Heart left ventricle (tissue), 16 donors: ENCODE measurements at regions not wholly inside any gene's neighbourhood (a gene's known extent, or its start where the extent isn't known, plus 50 kb on each side); places are given as distances from the start of the nearest gene placed in this dataset.

Experiments used
- ATAC-seq, 4 donors: fragments of 200-7000 bp; cut with Tn5 transposase; one replicate each; pipeline ENCODE4 v1.9.1; 2020 to 2022; ENCODE audit warnings: moderate library complexity in 4 of 4, mild to moderate bottlenecking in 3 of 4, moderate number of reproducible peaks in 1 of 4
- DNase-seq, 5 donors: peaks; one replicate each; pipeline ENCODE4 v3.0.0-alpha.2; 2020
- H3K27ac ChIP-seq, 12 donors: fragments of 200-600 bp; sonication (generic) in 4 of 12; one replicate each; pipeline versions ENCODE4 v1.5.0 to v1.8.0; 2016 to 2022; ENCODE audit warnings: mild to moderate bottlenecking in 2 of 12
- H3K27me3 ChIP-seq, 9 donors: fragments of 200-600 bp; sonication (generic) in 2 of 9; one replicate each; pipeline versions ENCODE4 v1.5.1 to v1.8.0; 2016 to 2022; ENCODE audit warnings: mild to moderate bottlenecking in 3 of 9
- H3K36me3 ChIP-seq, 9 donors: fragments of 200-600 bp; sonication (generic) in 2 of 9; one replicate each; pipeline versions ENCODE4 v1.5.0 to v1.8.0; 2018 to 2022; ENCODE audit warnings: mild to moderate bottlenecking in 2 of 9
- H3K4me1 ChIP-seq, 12 donors: fragments of 200-600 bp; sonication (generic) in 4 of 12; one replicate each; pipeline versions ENCODE4 v1.5.0 to v1.8.0; 2016 to 2022; ENCODE audit warnings: mild to moderate bottlenecking in 3 of 12
- H3K4me3 ChIP-seq, 12 donors: fragments of 200-600 bp; sonication (generic) in 4 of 12; one replicate each; pipeline versions ENCODE4 v1.5.0 to v1.8.0; 2017 to 2022; ENCODE audit warnings: mild to moderate bottlenecking in 9 of 12, moderate library complexity in 4 of 12
- H3K9me3 ChIP-seq, 12 donors: fragments of 200-600 bp; sonication (generic) in 4 of 12; one replicate each; pipeline versions ENCODE4 v1.5.0 to v1.8.0; 2016 to 2022; ENCODE audit warnings: mild to moderate bottlenecking in 1 of 12
- POLR2A ChIP-seq, 2 donors: fragments of 450-650 bp; IDR thresholded peaks; one replicate each; pipeline ENCODE4 v1.6.1; 2017; ENCODE audit warnings: antibody characterized with exemption in 2 of 2, mild to moderate bottlenecking in 2 of 2, moderate library complexity in 2 of 2
- WGBS, 4 donors: extraction: QIAGEN DNeasy Blood & Tissue Kit in 2 of 4; methylation state at CpG; one replicate each; pipeline versions ENCODE4 v1.1.5 to v1.1.7; 2013 to 2018; 5-methylcytosine and 5-hydroxymethylcytosine counted together
- intact Hi-C, 10 donors: fragments of 100-400 bp; cut with DNase I; formaldehyde crosslinking; loops; one replicate each; pipeline versions ENCODE4 v1.11.1 to v1.14.2; 2022
- TF ChIP-seq, protein P1 (sequence below), 12 donors: fragments of 200-600 bp; sonication (generic) in 4 of 12; IDR thresholded peaks; one replicate each; pipeline versions ENCODE4 v1.5.0 to v1.8.0; 2018 to 2022; ENCODE audit warnings: antibody characterized with exemption in 12 of 12, mild to moderate bottlenecking in 5 of 12
- donor health status: ischemic (EF 13 %, LVEDD 7.1; RV severe dilation, severe dysfunction).
- donor health status: healthy with polysubstance abuse.
- donor health status: DM: no; HTN: yes; CAD: no.
- donor health status: DM: no; HTN: no; CAD: no.
- donor health status: ischemic (EF 25% LVEDD 6.9; RV normal size, moderate dysfunction).
- donor health status: ischemic (EF 25% LVEDD 5.7; RV mildly dilated, moderate dysfunction).
- donor health status: healthy.
- donor health status: DM: yes; HTN: yes; CAD: no.
- donor health status: ischemic (EF 35%, LVEDD 5.7; RV mildly dilated, moderate dysfunction).
- donor health status: nonischemic (EF 11% LVEDD 7.7; RV severe dilation, severe dysfunction).
- donor health status: DM: yes; HTN: yes; CAD: no.
- donor health status: PGD.
- donor health status: ischemic (EF 29% LVEDD 5.4; RV normal size, mild dysfunction).
- donor health status: nonischemic (EF 23%, LVEDD 6.1; RV moderate dilation, normal function).

DNA sequence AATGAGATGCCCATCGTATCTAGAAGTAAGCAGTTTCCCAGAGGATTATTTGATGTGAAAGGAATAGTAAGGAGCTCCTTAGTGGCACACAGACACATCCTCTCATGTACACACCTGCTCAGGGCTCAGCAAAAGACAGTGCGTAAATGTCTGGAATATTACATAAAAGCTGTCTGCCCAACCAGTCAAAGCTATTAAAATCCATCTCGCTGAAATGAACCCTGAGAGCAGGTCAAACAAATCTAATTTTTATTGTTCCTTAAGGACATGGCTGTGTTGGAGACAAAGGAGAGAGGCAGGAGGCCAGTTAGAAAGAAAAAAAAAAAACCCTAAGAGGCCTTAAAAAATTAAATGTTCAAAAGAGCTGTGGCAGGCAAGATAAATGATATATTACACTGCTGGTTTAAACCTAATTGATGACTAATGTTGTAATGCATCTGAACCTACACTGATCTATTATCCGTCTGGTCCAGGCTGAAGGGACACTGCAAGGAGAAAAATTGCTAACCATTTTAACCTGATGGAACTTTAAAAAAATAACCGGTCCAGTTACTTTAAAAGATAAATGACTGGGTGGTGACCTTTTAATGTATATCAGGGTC, 58.5 kb upstream of the FGGY start:
- WGBS, 4 donors: 91 to 97% (median 94%) methylated on average over 5 of the region's 5 CpGs
- Histone ChIP-seq H3K9me3 (no peaks in the 10 kb centered on the region), H3K4me3 (no peak overlapping the region), H3K4me1 (no peaks in the 10 kb centered on the region), H3K27me3 (peaks cover 0 to 3% (median 0%) of the 10 kb centered on the region in 9 donors), H3K27ac (no peak overlapping the region), H3K36me3 (no peaks in the 10 kb centered on the region)
- no peak for DNase-seq
- TF ChIP-seq, protein P1, sequence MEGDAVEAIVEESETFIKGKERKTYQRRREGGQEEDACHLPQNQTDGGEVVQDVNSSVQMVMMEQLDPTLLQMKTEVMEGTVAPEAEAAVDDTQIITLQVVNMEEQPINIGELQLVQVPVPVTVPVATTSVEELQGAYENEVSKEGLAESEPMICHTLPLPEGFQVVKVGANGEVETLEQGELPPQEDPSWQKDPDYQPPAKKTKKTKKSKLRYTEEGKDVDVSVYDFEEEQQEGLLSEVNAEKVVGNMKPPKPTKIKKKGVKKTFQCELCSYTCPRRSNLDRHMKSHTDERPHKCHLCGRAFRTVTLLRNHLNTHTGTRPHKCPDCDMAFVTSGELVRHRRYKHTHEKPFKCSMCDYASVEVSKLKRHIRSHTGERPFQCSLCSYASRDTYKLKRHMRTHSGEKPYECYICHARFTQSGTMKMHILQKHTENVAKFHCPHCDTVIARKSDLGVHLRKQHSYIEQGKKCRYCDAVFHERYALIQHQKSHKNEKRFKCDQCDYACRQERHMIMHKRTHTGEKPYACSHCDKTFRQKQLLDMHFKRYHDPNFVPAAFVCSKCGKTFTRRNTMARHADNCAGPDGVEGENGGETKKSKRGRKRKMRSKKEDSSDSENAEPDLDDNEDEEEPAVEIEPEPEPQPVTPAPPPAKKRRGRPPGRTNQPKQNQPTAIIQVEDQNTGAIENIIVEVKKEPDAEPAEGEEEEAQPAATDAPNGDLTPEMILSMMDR (IDR thresholded peaks at IDR 0.05): no peak
- TF ChIP-seq POLR2A (IDR thresholded peaks at IDR 0.05): no peak
- no peak for ATAC-seq
- intact Hi-C loops: no loop called here

DNA sequence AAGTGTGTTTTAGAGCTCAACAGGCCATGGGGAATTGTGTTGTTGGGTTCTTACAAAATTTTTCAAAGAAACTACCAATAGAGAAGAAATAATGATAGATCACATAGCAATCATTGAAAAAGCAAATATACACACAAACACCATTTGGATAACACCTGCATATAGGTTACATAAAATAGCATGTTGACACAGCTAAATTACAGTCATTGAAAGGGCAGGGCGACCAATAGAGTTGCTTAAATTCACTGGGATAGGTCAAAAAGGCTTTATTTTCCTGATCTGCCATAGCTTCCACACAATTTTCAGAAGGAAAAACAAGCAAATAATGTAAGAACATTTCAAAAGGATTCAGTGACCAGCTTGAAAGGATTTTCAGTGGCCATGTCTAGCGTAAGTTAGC, 57.9 kb upstream of the FGGY start:
- DNase-seq (no peak), ATAC-seq (no peak)
- 91 to 98% (median 96%) methylated on average over 2 of the region's 2 CpGs for WGBS, 4 donors
- intact Hi-C loops: no loop called here
- Histone ChIP-seq H3K4me3 (no peak overlapping the region), H3K36me3 (no peaks in the 10 kb centered on the region), H3K27me3 (peaks cover 0 to 3% (median 0%) of the 10 kb centered on the region in 9 donors), H3K9me3 (peaks cover 0 to 3% (median 0%) of the 10 kb centered on the region in 12 donors), H3K4me1 (no peaks in the 10 kb centered on the region), H3K27ac (no peak overlapping the region)
- TF ChIP-seq, protein P1 (IDR thresholded peaks at IDR 0.05): no peak
- TF ChIP-seq POLR2A (IDR thresholded peaks at IDR 0.05): no peak

DNA sequence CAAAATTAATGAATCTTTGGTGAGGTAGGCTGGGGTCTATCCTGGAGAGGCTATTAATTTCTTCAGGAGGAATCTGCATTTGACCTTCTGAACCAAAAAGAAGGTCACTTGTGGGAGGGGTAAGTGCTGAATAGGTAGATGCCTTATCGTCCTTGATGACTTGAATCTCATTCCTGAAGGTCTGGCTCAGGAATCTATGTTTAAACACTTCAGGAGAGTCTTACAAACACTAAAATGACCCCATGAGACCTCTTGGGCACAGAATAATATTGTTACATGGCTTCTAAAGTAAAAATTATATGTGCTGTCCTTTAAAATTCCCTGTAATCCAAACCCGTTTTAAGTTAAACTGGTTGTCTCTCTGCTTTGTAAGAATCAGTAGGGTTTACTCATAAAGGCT, 55.0 kb upstream of the FGGY start:
- Histone ChIP-seq H3K4me3 (no peak overlapping the region), H3K27ac (no peak overlapping the region), H3K36me3 (no peaks in the 10 kb centered on the region), H3K27me3 (no peaks in the 10 kb centered on the region), H3K9me3 (peaks cover 0 to 19% (median 2%) of the 10 kb centered on the region in 12 donors), H3K4me1 (no peaks in the 10 kb centered on the region)
- ATAC-seq (no peak), DNase-seq (no peak)
- intact Hi-C loops: no loop called here
- 71 to 95% (median 94%) methylated on average over 2 of the region's 2 CpGs for WGBS, 4 donors
- TF ChIP-seq POLR2A (IDR thresholded peaks at IDR 0.05): no peak
- TF ChIP-seq, protein P1 (IDR thresholded peaks at IDR 0.05): no peak

DNA sequence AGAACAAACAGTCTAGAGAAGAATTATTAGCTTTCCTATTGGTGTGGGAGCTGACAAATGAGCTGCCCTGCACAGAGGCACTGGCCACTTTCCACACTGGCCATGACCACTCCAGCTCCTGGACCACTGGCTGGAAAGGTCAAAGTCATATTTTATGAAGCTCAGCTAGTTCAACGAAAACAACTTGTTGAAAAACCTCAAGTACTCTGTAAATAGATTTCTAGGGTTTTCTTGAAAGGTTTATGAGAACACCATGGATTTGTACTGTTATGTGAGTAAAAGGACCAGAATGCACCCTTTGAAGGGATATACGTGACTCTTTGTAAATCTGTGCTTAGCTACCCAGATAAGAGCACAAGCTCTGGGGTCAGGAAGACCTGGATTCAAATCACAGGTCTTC, 54.5 kb upstream of the FGGY start:
- Histone ChIP-seq H3K27me3 (no peaks in the 10 kb centered on the region), H3K9me3 (peaks cover 0 to 23% (median 4%) of the 10 kb centered on the region in 12 donors), H3K4me3 (no peak overlapping the region), H3K4me1 (no peaks in the 10 kb centered on the region), H3K36me3 (no peaks in the 10 kb centered on the region), H3K27ac (no peak overlapping the region)
- ATAC-seq: no peak
- TF ChIP-seq, protein P1 (IDR thresholded peaks at IDR 0.05): no peak
- TF ChIP-seq POLR2A (IDR thresholded peaks at IDR 0.05): no peak
- WGBS, 4 donors: 83 to 95% (median 90%) methylated on average over 2 of the region's 2 CpGs
- intact Hi-C loops: no loop called here
- DNase-seq: no peak
